GM23338 (cell line): ENCODE measurements at regions not wholly inside any gene's neighbourhood (a gene's known extent, or its start where the extent isn't known, plus 50 kb on each side); places are given as distances from the start of the nearest gene placed in this dataset.

ENCODE experiments used
- ATAC-seq: fragments of 200-7000 bp; cut with Tn5 transposase; 3 replicates; pipeline ENCODE4 v1.9.1; 2020
- DNase-seq: peaks from one replicate; pipeline ENCODE4 v3.0.0-alpha.2; 2015; ENCODE audit warnings: low spot score
- H2AFZ ChIP-seq: fragments of 200-600 bp; sonication (generic); 2 replicates; pipeline ENCODE4 v1.8.0; 2016; ENCODE audit warnings: antibody characterized with exemption, mild to moderate bottlenecking, moderate library complexity
- H3F3A ChIP-seq: fragments of 200-600 bp; sonication (generic); replicated peaks from 2 replicates; pipeline ENCODE4 v1.8.0; 2017; ENCODE audit warnings: antibody characterized with exemption, mixed run types, low read depth
- H3K27ac ChIP-seq: fragments of 200-600 bp; sonication (generic); 2 replicates; pipeline ENCODE4 v1.6.1; 2016; ENCODE audit warnings: low read depth
- H3K27me3 ChIP-seq: fragments of 200-600 bp; sonication (generic); 2 replicates; pipeline ENCODE4 v1.8.0; 2016; ENCODE audit warnings: mild to moderate bottlenecking, mixed run types, moderate library complexity; ENCODE audit not compliant: insufficient read depth
- H3K36me3 ChIP-seq: fragments of 200-600 bp; sonication (generic); 2 replicates; pipeline ENCODE4 v1.8.0; 2016; ENCODE audit warnings: mild to moderate bottlenecking; ENCODE audit not compliant: insufficient read depth
- H3K4me1 ChIP-seq: fragments of 200-600 bp; sonication (generic); 2 replicates; pipeline ENCODE4 v1.8.0; 2016; ENCODE audit warnings: mild to moderate bottlenecking, moderate library complexity; ENCODE audit not compliant: insufficient read depth
- H3K4me2 ChIP-seq: fragments of 200-600 bp; sonication (generic); 2 replicates; pipeline ENCODE4 v1.7.1; 2017; ENCODE audit warnings: mixed run types
- H3K4me3 ChIP-seq: fragments of 200-600 bp; sonication (generic); 2 replicates; pipeline ENCODE4 v1.6.1; 2016; ENCODE audit warnings: mixed run types
- H3K79me2 ChIP-seq: fragments of 200-600 bp; sonication (generic); replicated peaks from 2 replicates; pipeline ENCODE4 v1.8.0; 2017; ENCODE audit warnings: mild to moderate bottlenecking; ENCODE audit not compliant: insufficient read depth
- H3K9me2 ChIP-seq: fragments of 200-600 bp; sonication (generic); 2 replicates; pipeline ENCODE4 v1.8.0; 2017; ENCODE audit not compliant: insufficient read depth
- H4K20me1 ChIP-seq: fragments of 200-600 bp; sonication (generic); replicated peaks from 2 replicates; pipeline ENCODE4 v1.8.0; 2017; ENCODE audit warnings: mild to moderate bottlenecking; ENCODE audit not compliant: insufficient read depth
- H3K27ac Mint-ChIP-seq: 2 replicates; pipeline ENCODE4 v1.8.0; 2020; ENCODE audit warnings: inconsistent platforms, mild to moderate bottlenecking, moderate library complexity, mixed read lengths
- H3K27me3 Mint-ChIP-seq: 3 replicates; pipeline ENCODE4 v1.8.0; 2022; ENCODE audit warnings: low read depth, mild to moderate bottlenecking, moderate library complexity, mixed read lengths, inconsistent platforms; ENCODE audit not compliant: insufficient read depth, poor library complexity
- H3K36me3 Mint-ChIP-seq: 3 replicates; pipeline ENCODE4 v1.8.0; 2021; ENCODE audit warnings: low read depth, mild to moderate bottlenecking, inconsistent platforms, moderate library complexity, mixed read lengths
- H3K4me1 Mint-ChIP-seq: 3 replicates; pipeline ENCODE4 v1.8.0; 2020; ENCODE audit warnings: mild to moderate bottlenecking, inconsistent platforms, mixed read lengths
- H3K4me3 Mint-ChIP-seq: 3 replicates; pipeline ENCODE4 v1.8.0; 2021; ENCODE audit warnings: moderate library complexity, mild to moderate bottlenecking, inconsistent platforms, mixed read lengths
- H3K9me3 Mint-ChIP-seq: 3 replicates; pipeline ENCODE4 v1.8.0; 2020; ENCODE audit warnings: moderate library complexity, mild to moderate bottlenecking, inconsistent platforms, mixed read lengths
- CREB1 ChIP-seq: fragments of 250-450 bp; sonication (Bioruptor Pico); IDR thresholded peaks from 2 replicates; pipeline ENCODE4 v1.5.0; 2020; ENCODE audit warnings: low read depth, mild to moderate bottlenecking, moderate library complexity
- ETS1 ChIP-seq: IDR thresholded peaks from 2 replicates; pipeline ENCODE4 v1.6.1; 2016; ENCODE audit warnings: antibody characterized with exemption
- EZH2 ChIP-seq: fragments of 200-600 bp; sonication (generic); IDR thresholded peaks from one replicate; pipeline ENCODE4 v1.8.0; 2017; ENCODE audit warnings: antibody characterized with exemption, mild to moderate bottlenecking, low read depth; ENCODE audit not compliant: unreplicated experiment
- EZH2phosphoT487 ChIP-seq: fragments of 200-600 bp; sonication (generic); IDR thresholded peaks from one replicate; pipeline ENCODE4 v1.8.1; 2018; ENCODE audit warnings: antibody characterized with exemption; ENCODE audit not compliant: unreplicated experiment
- JUNB ChIP-seq: IDR thresholded peaks from one replicate; pipeline ENCODE4 v1.6.1; 2016; ENCODE audit warnings: antibody characterized with exemption; ENCODE audit not compliant: unreplicated experiment
- POLR2AphosphoS5 ChIP-seq: IDR thresholded peaks from 2 replicates; pipeline ENCODE4 v1.6.1; 2016; ENCODE audit warnings: antibody characterized with exemption, low read depth
- STAT1 ChIP-seq: IDR thresholded peaks from one replicate; pipeline ENCODE4 v1.6.1; 2016; ENCODE audit warnings: antibody characterized with exemption; ENCODE audit not compliant: unreplicated experiment
- ZNF114 ChIP-seq: fragments of 250-450 bp; sonication (Bioruptor Pico); IDR thresholded peaks from 2 replicates; pipeline ENCODE4 v1.5.0; 2020; ENCODE audit warnings: mild to moderate bottlenecking, moderate library complexity
- ZNF331 ChIP-seq: fragments of 250-450 bp; sonication (Bioruptor Pico); IDR thresholded peaks from 2 replicates; pipeline ENCODE4 v1.5.0; 2020; ENCODE audit warnings: low read depth, mild to moderate bottlenecking, moderate library complexity
- ZNF462 ChIP-seq: fragments of 250-450 bp; sonication (Bioruptor Pico); IDR thresholded peaks from 2 replicates; pipeline ENCODE4 v1.5.0; 2020; ENCODE audit warnings: mild to moderate bottlenecking, moderate library complexity
- TF ChIP-seq, protein P1 (sequence below), 2 experiments: fragments of 200-600 bp in 1 of 2; sonication (generic) in 1 of 2; conservative IDR thresholded peaks; 2 replicates each; pipeline versions ENCODE4 v1.5.1 to v1.6.1; 2016 to 2017; ENCODE audit warnings: antibody characterized with exemption in 2 of 2, low read depth in 2 of 2, mild to moderate bottlenecking in 2 of 2, moderate library complexity in 1 of 2

DNA sequence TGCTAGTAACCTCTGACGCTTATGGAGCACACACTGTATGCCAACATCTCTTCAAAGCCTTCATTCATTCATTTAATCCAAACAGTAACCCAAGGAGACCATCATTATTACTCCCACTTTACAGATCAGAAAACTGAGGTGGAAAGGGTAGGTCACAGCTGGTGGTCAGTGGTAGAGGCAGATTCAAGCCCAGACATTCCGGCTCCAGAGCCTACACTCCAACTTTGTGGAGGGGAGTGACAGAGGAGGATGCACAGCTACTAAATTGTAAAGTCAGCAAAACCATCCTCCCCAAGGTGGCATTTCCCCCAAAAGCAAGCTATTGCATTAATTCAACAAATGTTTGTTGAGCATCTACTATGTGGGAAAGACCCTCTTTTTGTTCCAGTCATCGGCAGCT is 110.5 kb upstream of the CPEB4 start:
- Mint-ChIP-seq H3K4me3 (no peak overlapping the region), H3K27ac (no peak overlapping the region), H3K4me1 (peaks cover 15% of the 10 kb centered on the region), H3K36me3 (no peaks in the 10 kb centered on the region), H3K9me3 (no peaks in the 10 kb centered on the region), H3K27me3 (peaks cover 10% of the 10 kb centered on the region)
- DNase-seq (no peak), ATAC-seq (no peak)
- Histone ChIP-seq H4K20me1 (no peaks in the 10 kb centered on the region), H3K27ac (no peak overlapping the region), H3K4me1 (peaks cover 3% of the 10 kb centered on the region; the same call in 1 of the 2 replicates), H3K4me2 (no peak overlapping the region), H3F3A (no peaks in the 10 kb centered on the region), H3K9me2 (no peaks in the 10 kb centered on the region), H3K4me3 (no peak overlapping the region), H3K36me3 (no peaks in the 10 kb centered on the region), H3K27me3 (no peaks in the 10 kb centered on the region), H3K79me2 (no peaks in the 10 kb centered on the region), H2AFZ (no peak overlapping the region)
- no peak for TF ChIP-seq ZNF331 (CRISPR knock-in tag)
- TF ChIP-seq, protein P1, sequence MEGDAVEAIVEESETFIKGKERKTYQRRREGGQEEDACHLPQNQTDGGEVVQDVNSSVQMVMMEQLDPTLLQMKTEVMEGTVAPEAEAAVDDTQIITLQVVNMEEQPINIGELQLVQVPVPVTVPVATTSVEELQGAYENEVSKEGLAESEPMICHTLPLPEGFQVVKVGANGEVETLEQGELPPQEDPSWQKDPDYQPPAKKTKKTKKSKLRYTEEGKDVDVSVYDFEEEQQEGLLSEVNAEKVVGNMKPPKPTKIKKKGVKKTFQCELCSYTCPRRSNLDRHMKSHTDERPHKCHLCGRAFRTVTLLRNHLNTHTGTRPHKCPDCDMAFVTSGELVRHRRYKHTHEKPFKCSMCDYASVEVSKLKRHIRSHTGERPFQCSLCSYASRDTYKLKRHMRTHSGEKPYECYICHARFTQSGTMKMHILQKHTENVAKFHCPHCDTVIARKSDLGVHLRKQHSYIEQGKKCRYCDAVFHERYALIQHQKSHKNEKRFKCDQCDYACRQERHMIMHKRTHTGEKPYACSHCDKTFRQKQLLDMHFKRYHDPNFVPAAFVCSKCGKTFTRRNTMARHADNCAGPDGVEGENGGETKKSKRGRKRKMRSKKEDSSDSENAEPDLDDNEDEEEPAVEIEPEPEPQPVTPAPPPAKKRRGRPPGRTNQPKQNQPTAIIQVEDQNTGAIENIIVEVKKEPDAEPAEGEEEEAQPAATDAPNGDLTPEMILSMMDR (conservative IDR thresholded peaks at IDR 0.05; ENCODE audit: low read depth in 2 of 2): no peak
- TF ChIP-seq ETS1: no peak
- no peak for TF ChIP-seq ZNF114 (CRISPR knock-in tag)
- no peak for TF ChIP-seq STAT1

DNA sequence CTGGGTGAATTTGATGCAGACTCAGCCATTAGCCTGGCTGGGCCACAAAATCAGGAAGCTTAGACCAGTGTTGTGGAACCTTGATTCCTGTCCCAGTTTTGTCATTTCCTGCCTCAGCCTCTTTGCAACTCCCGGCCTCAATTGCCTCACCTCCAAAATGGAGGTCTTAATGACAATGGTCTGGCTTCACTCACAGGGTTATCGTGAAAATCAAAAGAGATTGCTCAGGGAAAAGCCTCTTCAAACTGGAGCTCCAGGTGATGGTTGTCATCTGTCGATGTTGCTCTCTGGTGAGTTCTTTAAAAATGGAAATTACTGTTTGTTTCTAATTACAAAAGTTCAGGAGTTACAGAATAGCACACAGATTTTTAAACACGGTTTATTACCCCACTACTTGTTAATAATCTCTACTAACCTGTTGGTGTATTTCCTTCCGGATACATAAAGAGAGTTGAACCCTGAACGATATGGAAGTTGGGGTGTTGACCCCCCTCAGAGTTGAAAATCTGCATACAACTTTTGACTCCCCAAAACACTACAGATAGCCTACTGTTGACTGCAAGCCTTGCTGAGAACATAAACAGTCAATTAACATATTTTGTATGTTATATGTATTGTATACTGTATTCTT is 109.9 kb upstream of the CPEB4 start:
- Histone ChIP-seq H4K20me1 (no peaks in the 10 kb centered on the region), H3K4me2 (no peak overlapping the region; the same call in 1 of the 2 replicates), H3K79me2 (no peaks in the 10 kb centered on the region), H3F3A (no peaks in the 10 kb centered on the region), H3K9me2 (no peaks in the 10 kb centered on the region), H3K36me3 (no peaks in the 10 kb centered on the region), H3K4me3 (no peak overlapping the region), H2AFZ (no peak overlapping the region), H3K27ac (no peak overlapping the region), H3K4me1 (peaks cover 3% of the 10 kb centered on the region; the same call in 1 of the 2 replicates), H3K27me3 (no peaks in the 10 kb centered on the region)
- H3K27me3 Mint-ChIP-seq: peaks cover 6% of the 10 kb centered on the region
- no peak overlapping the region for H3K4me3 Mint-ChIP-seq
- H3K36me3 Mint-ChIP-seq: no peaks in the 10 kb centered on the region
- DNase-seq (no peak), ATAC-seq (no peak)
- no peak overlapping the region for H3K27ac Mint-ChIP-seq
- peaks cover 15% of the 10 kb centered on the region for H3K4me1 Mint-ChIP-seq
- H3K9me3 Mint-ChIP-seq: no peaks in the 10 kb centered on the region
- TF ChIP-seq ZNF114 (CRISPR knock-in tag): no peak
- no peak for TF ChIP-seq EZH2phosphoT487
- no peak for TF ChIP-seq ETS1
- no peak for TF ChIP-seq ZNF462 (CRISPR knock-in tag)
- TF ChIP-seq CREB1 (CRISPR knock-in tag): no peak
- no peak for TF ChIP-seq EZH2
- no peak for TF ChIP-seq JUNB
- no peak for TF ChIP-seq POLR2AphosphoS5
- TF ChIP-seq STAT1: no peak
- no peak for TF ChIP-seq ZNF331 (CRISPR knock-in tag)
